Keratinocyte (primary cell): ENCODE measurements at regions not wholly inside any gene's neighbourhood (a gene's known extent, or its start where the extent isn't known, plus 50 kb on each side); places are given as distances from the start of the nearest gene placed in this dataset.

Experiments
- DNase-seq: peaks from one replicate; pipeline ENCODE4 v3.0.0-alpha.2; 2011; ENCODE audit warnings: low read depth, missing footprints, low spot score
- FAIRE-seq: peaks from 2 replicates; lab custom pipeline; 2011; peaks lifted over from hg19 to GRCh38; lab: Jason Lieb, UNC
- H2AFZ ChIP-seq: 2 replicates; pipeline ENCODE4 v1.6.0; 2012; ENCODE audit warnings: low read length, control low read depth, inconsistent platforms; ENCODE audit not compliant: control insufficient read depth
- H3K27ac ChIP-seq: 2 replicates; pipeline ENCODE4 v1.5.1; 2011; ENCODE audit warnings: low read length; ENCODE audit not compliant: control insufficient read depth, insufficient read depth
- H3K27me3 ChIP-seq: 3 replicates; pipeline ENCODE4 v1.6.0; 2011; ENCODE audit warnings: low read length; ENCODE audit not compliant: control insufficient read depth, insufficient read depth; ENCODE audit errors: extremely low read depth
- H3K36me3 ChIP-seq, 2 experiments: 2 replicates in 1 of 2; 3 replicates in 1 of 2; pipeline ENCODE4 v1.5.1; 2011; ENCODE audit warnings: low read length in 2 of 2, mild to moderate bottlenecking in 1 of 2; ENCODE audit not compliant: control insufficient read depth in 2 of 2, insufficient read depth in 2 of 2; ENCODE audit errors: extremely low read depth in 1 of 2
- H3K4me1 ChIP-seq: 3 replicates; pipeline ENCODE4 v1.5.1; 2011; ENCODE audit warnings: low read length; ENCODE audit not compliant: control insufficient read depth, insufficient read depth; ENCODE audit errors: extremely low read depth
- H3K4me2 ChIP-seq: 3 replicates; pipeline ENCODE4 v1.6.0; 2011; ENCODE audit warnings: low read depth, low read length; ENCODE audit not compliant: control insufficient read depth, insufficient read depth; ENCODE audit errors: extremely low read depth
- H3K4me3 ChIP-seq, 3 experiments: fragments of 200-600 bp in 1 of 3; sonication (generic) in 1 of 3; 2 replicates in 2 of 3; 3 replicates in 1 of 3; pipeline ENCODE4 v1.5.1; 2011 to 2016; ENCODE audit warnings: low read length in 3 of 3, mild to moderate bottlenecking in 3 of 3, control low read depth in 2 of 3, inconsistent platforms in 1 of 3, low read depth in 1 of 3, mixed read lengths in 1 of 3, mixed run types in 1 of 3, moderate library complexity in 1 of 3; ENCODE audit not compliant: control insufficient read depth in 2 of 3, insufficient read depth in 2 of 3; ENCODE audit errors: extremely low read depth in 1 of 3
- H3K79me2 ChIP-seq: 2 replicates; pipeline ENCODE4 v1.6.0; 2012; ENCODE audit warnings: low read length; ENCODE audit not compliant: control insufficient read depth, insufficient read depth
- H3K9ac ChIP-seq: 3 replicates; pipeline ENCODE4 v1.6.0; 2011; ENCODE audit warnings: low read length; ENCODE audit not compliant: control insufficient read depth, insufficient read depth; ENCODE audit errors: extremely low read depth
- H3K9me1 ChIP-seq: 3 replicates; pipeline ENCODE4 v1.6.0; 2011; ENCODE audit warnings: low read length; ENCODE audit not compliant: control insufficient read depth, insufficient read depth; ENCODE audit errors: extremely low read depth
- H3K9me3 ChIP-seq: 2 replicates; pipeline ENCODE4 v1.5.1; 2012; ENCODE audit warnings: low read depth, low read length; ENCODE audit not compliant: control insufficient read depth
- H4K20me1 ChIP-seq: 3 replicates; pipeline ENCODE4 v1.6.0; 2011; ENCODE audit warnings: low read length; ENCODE audit not compliant: control insufficient read depth, insufficient read depth; ENCODE audit errors: extremely low read depth
- EZH2 ChIP-seq: IDR thresholded peaks from one replicate; pipeline ENCODE4 v1.6.1; 2012; ENCODE audit warnings: inconsistent platforms, mild to moderate bottlenecking, low read length, moderate library complexity
- dilution Hi-C: fragments of 300-500 bp; cut with MboI; formaldehyde crosslinking; loops from one replicate; pipeline ENCODE4 v1.7.0; 2020; ENCODE audit warnings: low sequenced_read_pairs; ENCODE audit not compliant: extremely low pct_ligation_motif_present
- TF ChIP-seq, protein P1 (sequence below), 3 experiments: IDR thresholded peaks in 1 of 3; conservative IDR thresholded peaks in 1 of 3; optimal IDR thresholded peaks in 1 of 3; 2 replicates in 2 of 3; 3 replicates in 1 of 3; pipeline versions ENCODE3 to v1.5.1; 2011; ENCODE audit warnings: low read length in 3 of 3, mild to moderate bottlenecking in 3 of 3, moderate library complexity in 2 of 3, control low read depth in 1 of 3, inconsistent platforms in 1 of 3; ENCODE audit not compliant: insufficient read depth in 2 of 3; ENCODE audit errors: extremely low read depth in 1 of 3

DNA sequence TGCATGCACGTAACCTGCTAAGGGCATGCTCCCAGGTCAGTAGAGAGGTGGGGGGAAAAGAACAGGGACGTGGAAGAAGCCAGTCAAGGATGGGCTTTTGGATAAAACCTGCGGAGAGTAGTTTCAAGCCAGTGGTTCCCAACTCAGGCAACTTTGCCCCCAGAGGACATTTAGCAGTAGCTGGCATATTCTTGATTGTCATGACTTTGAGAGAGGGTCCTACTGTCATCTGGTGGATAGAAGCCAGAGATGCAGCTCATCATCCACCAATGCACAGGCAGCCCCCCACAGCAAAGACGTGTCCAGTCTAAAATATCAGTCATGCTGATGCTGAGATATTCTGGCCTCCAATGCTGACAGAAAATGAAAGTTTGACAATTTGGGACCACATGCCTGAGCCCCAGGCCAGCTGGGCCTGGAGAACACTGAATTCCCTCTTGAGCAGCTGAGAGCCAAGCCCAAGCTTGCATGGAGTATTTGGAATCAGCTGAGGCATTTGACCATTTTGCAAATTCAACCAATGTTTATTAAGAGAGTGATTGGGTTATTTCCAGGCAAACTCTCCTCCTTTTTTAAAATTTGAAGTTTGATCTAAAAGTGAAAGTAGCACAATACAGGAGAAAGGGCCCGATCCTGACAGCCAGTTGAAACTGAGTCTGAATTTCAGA is 110.0 kb upstream of the C7orf33 start:
- Histone ChIP-seq H3K4me3 (no peak overlapping the region), H3K27ac (no peak overlapping the region), H4K20me1 (no peaks in the 10 kb centered on the region), H3K27me3 (no peaks in the 10 kb centered on the region), H3K79me2 (no peaks in the 10 kb centered on the region), H3K4me2 (no peak overlapping the region), H3K9ac (no peak overlapping the region), H2AFZ (peak overlapping the region; percentile 33), H3K4me1 (peaks cover 20% of the 10 kb centered on the region), H3K9me1 (no peaks in the 10 kb centered on the region), H3K9me3 (no peaks in the 10 kb centered on the region), H3K36me3 (no peaks in the 10 kb centered on the region)
- dilution Hi-C loops = no loop called here
- TF ChIP-seq, protein P1, sequence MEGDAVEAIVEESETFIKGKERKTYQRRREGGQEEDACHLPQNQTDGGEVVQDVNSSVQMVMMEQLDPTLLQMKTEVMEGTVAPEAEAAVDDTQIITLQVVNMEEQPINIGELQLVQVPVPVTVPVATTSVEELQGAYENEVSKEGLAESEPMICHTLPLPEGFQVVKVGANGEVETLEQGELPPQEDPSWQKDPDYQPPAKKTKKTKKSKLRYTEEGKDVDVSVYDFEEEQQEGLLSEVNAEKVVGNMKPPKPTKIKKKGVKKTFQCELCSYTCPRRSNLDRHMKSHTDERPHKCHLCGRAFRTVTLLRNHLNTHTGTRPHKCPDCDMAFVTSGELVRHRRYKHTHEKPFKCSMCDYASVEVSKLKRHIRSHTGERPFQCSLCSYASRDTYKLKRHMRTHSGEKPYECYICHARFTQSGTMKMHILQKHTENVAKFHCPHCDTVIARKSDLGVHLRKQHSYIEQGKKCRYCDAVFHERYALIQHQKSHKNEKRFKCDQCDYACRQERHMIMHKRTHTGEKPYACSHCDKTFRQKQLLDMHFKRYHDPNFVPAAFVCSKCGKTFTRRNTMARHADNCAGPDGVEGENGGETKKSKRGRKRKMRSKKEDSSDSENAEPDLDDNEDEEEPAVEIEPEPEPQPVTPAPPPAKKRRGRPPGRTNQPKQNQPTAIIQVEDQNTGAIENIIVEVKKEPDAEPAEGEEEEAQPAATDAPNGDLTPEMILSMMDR (optimal IDR thresholded peaks at IDR 0.05 in 1 of 3, IDR thresholded peaks at IDR 0.05 in 1 of 3, conservative IDR thresholded peaks at IDR 0.05 in 1 of 3; ENCODE audit: extremely low read depth in 1 of 3, insufficient read depth in 2 of 3, low read length in 3 of 3) = no peak
- no peak for TF ChIP-seq EZH2
- FAIRE-seq (no peak), DNase-seq (no peak)

DNA sequence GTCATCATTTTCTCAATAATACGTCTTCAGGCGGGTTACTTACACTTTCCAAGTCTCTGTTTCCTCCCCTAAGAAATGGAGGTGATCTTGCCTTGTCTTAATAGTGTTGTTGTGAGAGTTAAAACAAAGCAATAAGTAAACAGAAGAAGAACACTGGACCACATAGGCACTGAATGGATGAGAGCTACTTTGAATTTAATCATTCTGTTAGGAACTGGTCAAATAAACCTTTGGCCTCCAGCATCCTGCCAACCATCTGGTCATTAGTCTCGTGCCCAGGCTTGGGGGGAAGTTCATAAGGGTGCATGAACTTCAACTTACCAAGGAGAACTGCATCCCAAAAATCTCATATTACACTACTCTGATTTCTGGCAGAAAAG is 109.4 kb upstream of the C7orf33 start:
- Histone ChIP-seq H3K4me2 (peak overlapping the region; percentile 29), H3K9me3 (no peaks in the 10 kb centered on the region), H3K27me3 (no peaks in the 10 kb centered on the region), H3K4me3 (no peak overlapping the region), H2AFZ (peak overlapping the region; percentile 33), H3K9ac (no peak overlapping the region), H3K36me3 (no peaks in the 10 kb centered on the region), H3K27ac (no peak overlapping the region), H4K20me1 (no peaks in the 10 kb centered on the region), H3K79me2 (no peaks in the 10 kb centered on the region), H3K9me1 (no peaks in the 10 kb centered on the region), H3K4me1 (peaks cover 20% of the 10 kb centered on the region)
- dilution Hi-C loops = no loop called here
- FAIRE-seq (no peak), DNase-seq (no peak)
- TF ChIP-seq, protein P1 (optimal IDR thresholded peaks at IDR 0.05 in 1 of 3, IDR thresholded peaks at IDR 0.05 in 1 of 3, conservative IDR thresholded peaks at IDR 0.05 in 1 of 3; ENCODE audit: extremely low read depth in 1 of 3, insufficient read depth in 2 of 3, low read length in 3 of 3) = no peak
- TF ChIP-seq EZH2 = no peak
